Activated CD4-positive, alpha-beta T cell treated with anti-CD3 and anti-CD28 coated beads for 36 hours (primary cell): ENCODE measurements at regions not wholly inside any gene's neighbourhood (a gene's known extent, or its start where the extent isn't known, plus 50 kb on each side); places are given as distances from the start of the nearest gene placed in this dataset.
A peak's percentile ranks its signal among the peaks of the same experiment; 100 is the strongest.
"Not testable (repeated sequence)": the region's sequence is repeated elsewhere in the genome, so short reads cannot be mapped to it uniquely, and the experiment has no call there.

Source experiments
- ATAC-seq: fragments of 200-7000 bp; cut with Tn5 transposase; one replicate; pipeline ENCODE4 v1.10.0; 2021; ENCODE audit warnings: mild to moderate bottlenecking, moderate library complexity
- CTCF ChIA-PET: fragments of 350-600 bp; sonication (Branson Sonifier 250); formaldehyde crosslinking; loops from one replicate; lab custom pipeline; 2021; ENCODE audit warnings: antibody characterized with exemption; lab: Charles Lee
- POLR2A ChIA-PET: fragments of 350-600 bp; sonication (Branson Sonifier 250); formaldehyde crosslinking; loops from one replicate; lab custom pipeline; 2021; ENCODE audit warnings: antibody characterized with exemption, inconsistent platforms; lab: Charles Lee
- DNase-seq: peaks from one replicate; pipeline ENCODE4 v3.0.0-alpha.2; 2020
- H3K27ac Mint-ChIP-seq: one replicate; pipeline ENCODE4 v1.8.0; 2021; ENCODE audit warnings: mixed read lengths
- H3K27me3 Mint-ChIP-seq: one replicate; pipeline ENCODE4 v1.8.0; 2021; ENCODE audit warnings: mixed read lengths
- H3K36me3 Mint-ChIP-seq: one replicate; pipeline ENCODE4 v1.8.0; 2021; ENCODE audit warnings: low read depth, mixed read lengths
- H3K4me1 Mint-ChIP-seq: one replicate; pipeline ENCODE4 v1.8.0; 2021; ENCODE audit warnings: mixed read lengths
- H3K4me3 Mint-ChIP-seq: one replicate; pipeline ENCODE4 v1.8.0; 2021; ENCODE audit warnings: mild to moderate bottlenecking, moderate library complexity, mixed read lengths
- H3K9me3 Mint-ChIP-seq: one replicate; pipeline ENCODE4 v1.8.0; 2021; ENCODE audit warnings: low read depth, mixed read lengths
- intact Hi-C, 2 experiments: fragments of 100-400 bp; cut with DNase I in 1 of 2; cut with micrococcal nuclease in 1 of 2; formaldehyde crosslinking; loops; one replicate each; pipeline versions ENCODE4 v1.14.2 to v1.15.1; 2022 to 2024; cut with DNase I, micrococcal nuclease

GRCh38 chrX:817147-817546 is 186.6 kb downstream of the SHOX start:
- POLR2A ChIA-PET, H3K27me3 Mint-ChIP-seq, ATAC-seq, H3K36me3 Mint-ChIP-seq, H3K9me3 Mint-ChIP-seq, intact Hi-C loops, H3K4me3 Mint-ChIP-seq, H3K27ac Mint-ChIP-seq, H3K4me1 Mint-ChIP-seq, CTCF ChIA-PET: not testable (repeated sequence)
- DNase-seq: peak; percentile 30

- DNase-seq (no peak), ATAC-seq (no peak)
- CTCF ChIA-PET: no interaction called here
- H3K27ac Mint-ChIP-seq: no peak overlapping the region
- H3K27me3 Mint-ChIP-seq: no peaks in the 10 kb centered on the region
- H3K4me1 Mint-ChIP-seq: no peaks in the 10 kb centered on the region
- peaks cover 5% of the 10 kb centered on the region for H3K9me3 Mint-ChIP-seq
- intact Hi-C loops: no loop called here
- no peaks in the 10 kb centered on the region for H3K36me3 Mint-ChIP-seq
- H3K4me3 Mint-ChIP-seq: no peak overlapping the region
- POLR2A ChIA-PET: no interaction called here
Measured at GRCh38 chrX:816411-816810, 185.8 kb downstream of the SHOX start.

- ChIA-PET POLR2A (no interaction called here), CTCF (no interaction called here)
- no peak for ATAC-seq
- Mint-ChIP-seq H3K9me3 (no peaks in the 10 kb centered on the region), H3K4me3 (no peak overlapping the region), H3K36me3 (no peaks in the 10 kb centered on the region), H3K4me1 (no peaks in the 10 kb centered on the region), H3K27ac (no peak overlapping the region), H3K27me3 (peaks cover 8% of the 10 kb centered on the region)
- intact Hi-C loops: no loop called here
- no peak for DNase-seq
Measured at GRCh38 chrX:810186-810585, 179.6 kb downstream of the SHOX start.

GRCh38 chrX:809081-809480 is 178.5 kb downstream of the SHOX start:
- Mint-ChIP-seq H3K27ac (no peak overlapping the region), H3K4me3 (no peak overlapping the region), H3K36me3 (no peaks in the 10 kb centered on the region), H3K4me1 (no peaks in the 10 kb centered on the region), H3K27me3 (peaks cover 8% of the 10 kb centered on the region), H3K9me3 (no peaks in the 10 kb centered on the region)
- ChIA-PET CTCF (no interaction called here), POLR2A (no interaction called here)
- ATAC-seq (no peak), DNase-seq (no peak)
- intact Hi-C loops: no loop called here

- H3K4me1 Mint-ChIP-seq: no peaks in the 10 kb centered on the region
- intact Hi-C loops: no loop called here
- H3K36me3 Mint-ChIP-seq: peaks cover under 1% of the 10 kb centered on the region
- H3K27ac Mint-ChIP-seq: no peak overlapping the region
- ATAC-seq (no peak), DNase-seq (no peak)
- H3K27me3 Mint-ChIP-seq: peaks cover 9% of the 10 kb centered on the region
- no peak overlapping the region for H3K4me3 Mint-ChIP-seq
- H3K9me3 Mint-ChIP-seq: peaks cover 5% of the 10 kb centered on the region
- ChIA-PET POLR2A (no interaction called here), CTCF (no interaction called here)
Measured at GRCh38 chrX:806586-806985, 176.0 kb downstream of the SHOX start.

- H3K36me3 Mint-ChIP-seq: peaks cover 1% of the 10 kb centered on the region
- ChIA-PET POLR2A (no interaction called here), CTCF (no interaction called here)
- H3K9me3 Mint-ChIP-seq: peaks cover 7% of the 10 kb centered on the region
- no peak overlapping the region for H3K27ac Mint-ChIP-seq
- H3K4me1 Mint-ChIP-seq: no peaks in the 10 kb centered on the region
- DNase-seq (no peak), ATAC-seq (no peak)
- no peak overlapping the region for H3K4me3 Mint-ChIP-seq
- H3K27me3 Mint-ChIP-seq: peaks cover 12% of the 10 kb centered on the region
- intact Hi-C loops: no loop called here
Measured at GRCh38 chrX:805988-806387, 175.4 kb downstream of the SHOX start.

- Mint-ChIP-seq H3K27me3 (peaks cover 12% of the 10 kb centered on the region), H3K4me1 (no peaks in the 10 kb centered on the region), H3K4me3 (no peak overlapping the region), H3K36me3 (peaks cover 1% of the 10 kb centered on the region), H3K9me3 (peaks cover 7% of the 10 kb centered on the region), H3K27ac (no peak overlapping the region)
- ATAC-seq (no peak), DNase-seq (no peak)
- intact Hi-C loops: no loop called here
- ChIA-PET CTCF (no interaction called here), POLR2A (no interaction called here)
Measured at GRCh38 chrX:805103-805670, 174.6 kb downstream of the SHOX start.

GRCh38 chrX:802846-803245 is 172.3 kb downstream of the SHOX start:
- no peaks in the 10 kb centered on the region for H3K4me1 Mint-ChIP-seq
- POLR2A ChIA-PET: no interaction called here

GRCh38 chrX:799808-800207 is 169.2 kb downstream of the SHOX start:
- H3K9me3 Mint-ChIP-seq: peaks cover 7% of the 10 kb centered on the region
- no peak for ATAC-seq
- POLR2A ChIA-PET: no interaction called here
- no peaks in the 10 kb centered on the region for H3K4me1 Mint-ChIP-seq
- H3K36me3 Mint-ChIP-seq: peaks cover 1% of the 10 kb centered on the region
- no peak overlapping the region for H3K27ac Mint-ChIP-seq
- intact Hi-C loops: no loop called here
- H3K4me3 Mint-ChIP-seq: no peak overlapping the region
- CTCF ChIA-PET: no interaction called here
- H3K27me3 Mint-ChIP-seq: peaks cover 3% of the 10 kb centered on the region
- no peak for DNase-seq

More at GRCh38 chrX:802846-803245, 172.3 kb downstream of the SHOX start:
- Mint-ChIP-seq H3K27me3 (peaks cover 12% of the 10 kb centered on the region), H3K27ac (no peak overlapping the region), H3K9me3 (peaks cover 7% of the 10 kb centered on the region), H3K36me3 (peaks cover 1% of the 10 kb centered on the region), H3K4me3 (no peak overlapping the region)
- ATAC-seq (no peak), DNase-seq (no peak)
- CTCF ChIA-PET: no interaction called here
- intact Hi-C loops: no loop called here

GRCh38 chrX:794311-794710 is 163.7 kb downstream of the SHOX start:
- Mint-ChIP-seq H3K27me3 (peaks cover 18% of the 10 kb centered on the region), H3K4me1 (no peaks in the 10 kb centered on the region), H3K4me3 (no peak overlapping the region), H3K9me3 (no peaks in the 10 kb centered on the region), H3K27ac (no peak overlapping the region), H3K36me3 (no peaks in the 10 kb centered on the region)
- no peak for ATAC-seq
- ChIA-PET POLR2A (no interaction called here), CTCF (no interaction called here)
- intact Hi-C loops: no loop called here
- DNase-seq: no peak

GRCh38 chrX:793216-793770 is 162.7 kb downstream of the SHOX start:
- H3K27ac Mint-ChIP-seq: no peak overlapping the region
- intact Hi-C loops: no loop called here
- ChIA-PET POLR2A (no interaction called here), CTCF (no interaction called here)
- no peak overlapping the region for H3K4me3 Mint-ChIP-seq
- no peaks in the 10 kb centered on the region for H3K9me3 Mint-ChIP-seq
- ATAC-seq (no peak), DNase-seq (no peak)
- H3K27me3 Mint-ChIP-seq: peaks cover 23% of the 10 kb centered on the region
- no peaks in the 10 kb centered on the region for H3K36me3 Mint-ChIP-seq
- H3K4me1 Mint-ChIP-seq: no peaks in the 10 kb centered on the region

GRCh38 chrX:791479-792034 is 161.0 kb downstream of the SHOX start:
- Mint-ChIP-seq H3K9me3 (no peaks in the 10 kb centered on the region), H3K4me3 (no peak overlapping the region), H3K27me3 (peaks cover 23% of the 10 kb centered on the region), H3K36me3 (no peaks in the 10 kb centered on the region), H3K4me1 (no peaks in the 10 kb centered on the region), H3K27ac (no peak overlapping the region)
- ATAC-seq (no peak), DNase-seq (no peak)
- ChIA-PET CTCF (no interaction called here), POLR2A (no interaction called here)
- intact Hi-C loops: no loop called here
